Activated naive CD4-positive, alpha-beta T cell treated with anti-CD3 and anti-CD28 coated beads, Interleukin-2, amount 50 U/mL, for 24 hours (primary cell): ENCODE measurements at regions not wholly inside any gene's neighbourhood (a gene's known extent, or its start where the extent isn't known, plus 50 kb on each side); places are given as distances from the start of the nearest gene placed in this dataset.
"Not testable (repeated sequence)": the region's sequence is repeated elsewhere in the genome, so short reads cannot be mapped to it uniquely, and the experiment has no call there.

Source experiments
- H3K27ac Mint-ChIP-seq: one replicate; pipeline ENCODE4 v1.8.0; 2021; ENCODE audit warnings: mild to moderate bottlenecking, mixed read lengths
- H3K27me3 Mint-ChIP-seq: one replicate; pipeline ENCODE4 v1.8.0; 2021; ENCODE audit warnings: mixed read lengths
- H3K36me3 Mint-ChIP-seq: one replicate; pipeline ENCODE4 v1.8.0; 2021; ENCODE audit warnings: mixed read lengths
- H3K4me1 Mint-ChIP-seq: one replicate; pipeline ENCODE4 v1.8.0; 2021; ENCODE audit warnings: mixed read lengths
- H3K4me3 Mint-ChIP-seq: one replicate; pipeline ENCODE4 v1.8.0; 2021; ENCODE audit warnings: mild to moderate bottlenecking, mixed read lengths
- H3K9me3 Mint-ChIP-seq: one replicate; pipeline ENCODE4 v1.8.0; 2021; ENCODE audit warnings: mixed read lengths

GRCh38 chr16:64265756-64266155 lies 856.1 kb downstream of the CDH11 start:
- Mint-ChIP-seq H3K27me3 (no peaks in the 10 kb centered on the region), H3K9me3 (peaks cover 21% of the 10 kb centered on the region), H3K4me3 (no peak overlapping the region), H3K4me1 (no peaks in the 10 kb centered on the region), H3K27ac (no peak overlapping the region), H3K36me3 (peaks cover 1% of the 10 kb centered on the region)

- H3K27ac Mint-ChIP-seq, H3K36me3 Mint-ChIP-seq, H3K4me1 Mint-ChIP-seq, H3K4me3 Mint-ChIP-seq, H3K27me3 Mint-ChIP-seq: not testable (repeated sequence)
- H3K9me3 Mint-ChIP-seq: peaks cover 12% of the 10 kb centered on the region
These were observed 861.0 kb downstream of the CDH11 start for GRCh38 chr16:64260631-64261401.

- H3K27me3 Mint-ChIP-seq: no peaks in the 10 kb centered on the region
- H3K4me3 Mint-ChIP-seq: no peak overlapping the region
- H3K9me3 Mint-ChIP-seq: peaks cover 5% of the 10 kb centered on the region
- no peaks in the 10 kb centered on the region for H3K4me1 Mint-ChIP-seq
- H3K27ac Mint-ChIP-seq: no peak overlapping the region
- H3K36me3 Mint-ChIP-seq: no peaks in the 10 kb centered on the region
These were observed 867.2 kb downstream of the CDH11 start for GRCh38 chr16:64254443-64255367.

GRCh38 chr16:64253525-64253924 lies 868.3 kb downstream of the CDH11 start:
- H3K27me3 Mint-ChIP-seq: no peaks in the 10 kb centered on the region
- H3K9me3 Mint-ChIP-seq: peaks cover 5% of the 10 kb centered on the region
- no peaks in the 10 kb centered on the region for H3K36me3 Mint-ChIP-seq
- H3K4me1 Mint-ChIP-seq: no peaks in the 10 kb centered on the region
- H3K4me3 Mint-ChIP-seq: no peak overlapping the region
- no peak overlapping the region for H3K27ac Mint-ChIP-seq

DNA sequence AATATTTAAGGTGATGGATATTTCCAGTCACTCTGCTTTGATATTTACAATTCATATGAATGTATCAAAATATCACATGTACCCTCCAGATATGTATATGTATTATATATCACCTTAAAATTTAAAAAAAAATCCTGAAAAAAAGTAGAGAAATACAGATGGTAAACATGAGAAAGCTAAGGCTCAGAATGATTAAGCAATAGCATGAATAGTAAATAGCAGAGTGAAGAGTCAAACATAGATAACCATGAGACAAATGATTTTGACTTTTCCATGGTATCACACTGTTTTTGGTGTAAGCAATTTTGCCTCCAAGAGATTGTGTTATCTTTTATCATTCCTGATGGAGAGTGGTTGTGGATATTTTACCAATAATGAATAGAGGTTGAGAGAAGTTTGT lies 868.8 kb downstream of the CDH11 start:
- Mint-ChIP-seq H3K4me1 (no peaks in the 10 kb centered on the region), H3K4me3 (no peak overlapping the region), H3K36me3 (no peaks in the 10 kb centered on the region), H3K27ac (no peak overlapping the region), H3K9me3 (peaks cover 5% of the 10 kb centered on the region), H3K27me3 (no peaks in the 10 kb centered on the region)

- Mint-ChIP-seq H3K36me3 (no peaks in the 10 kb centered on the region), H3K4me1 (no peaks in the 10 kb centered on the region), H3K27me3 (no peaks in the 10 kb centered on the region), H3K27ac (no peak overlapping the region), H3K9me3 (peaks cover 2% of the 10 kb centered on the region), H3K4me3 (no peak overlapping the region)
These were observed 870.1 kb downstream of the CDH11 start for GRCh38 chr16:64251742-64252141.

DNA sequence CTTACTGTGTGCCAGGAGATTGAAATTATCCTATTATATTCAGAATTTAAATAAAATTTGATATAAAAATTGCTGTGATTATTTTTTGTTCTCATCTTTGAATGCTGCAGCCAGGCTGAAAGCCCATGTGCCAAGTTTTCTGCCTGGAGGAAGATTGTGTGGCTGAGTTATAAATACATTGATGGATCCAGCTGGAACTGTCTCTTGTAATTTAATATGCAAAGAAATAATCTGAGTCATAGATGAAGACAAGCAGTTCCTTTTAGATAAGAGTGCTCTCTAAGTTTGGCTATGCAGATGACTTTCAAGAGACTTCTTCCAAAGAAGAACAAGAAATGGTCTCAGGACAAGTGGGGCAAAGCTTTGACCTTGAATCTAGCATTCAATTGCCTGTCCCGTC lies 871.0 kb downstream of the CDH11 start:
- Mint-ChIP-seq H3K9me3 (peaks cover 6% of the 10 kb centered on the region), H3K4me3 (no peak overlapping the region), H3K27ac (no peak overlapping the region), H3K36me3 (no peaks in the 10 kb centered on the region), H3K27me3 (no peaks in the 10 kb centered on the region), H3K4me1 (no peaks in the 10 kb centered on the region)

GRCh38 chr16:64242492-64242891 lies 879.4 kb downstream of the CDH11 start:
- H3K4me1 Mint-ChIP-seq: no peaks in the 10 kb centered on the region
- no peaks in the 10 kb centered on the region for H3K27me3 Mint-ChIP-seq
- peaks cover 12% of the 10 kb centered on the region for H3K9me3 Mint-ChIP-seq
- no peak overlapping the region for H3K27ac Mint-ChIP-seq
- H3K36me3 Mint-ChIP-seq: no peaks in the 10 kb centered on the region
- H3K4me3 Mint-ChIP-seq: no peak overlapping the region

GRCh38 chr16:64240586-64240985 lies 881.3 kb downstream of the CDH11 start:
- H3K27me3 Mint-ChIP-seq: no peaks in the 10 kb centered on the region
- no peaks in the 10 kb centered on the region for H3K36me3 Mint-ChIP-seq
- no peak overlapping the region for H3K4me3 Mint-ChIP-seq
- no peaks in the 10 kb centered on the region for H3K4me1 Mint-ChIP-seq
- H3K9me3 Mint-ChIP-seq: peaks cover 4% of the 10 kb centered on the region
- H3K27ac Mint-ChIP-seq: no peak overlapping the region

DNA sequence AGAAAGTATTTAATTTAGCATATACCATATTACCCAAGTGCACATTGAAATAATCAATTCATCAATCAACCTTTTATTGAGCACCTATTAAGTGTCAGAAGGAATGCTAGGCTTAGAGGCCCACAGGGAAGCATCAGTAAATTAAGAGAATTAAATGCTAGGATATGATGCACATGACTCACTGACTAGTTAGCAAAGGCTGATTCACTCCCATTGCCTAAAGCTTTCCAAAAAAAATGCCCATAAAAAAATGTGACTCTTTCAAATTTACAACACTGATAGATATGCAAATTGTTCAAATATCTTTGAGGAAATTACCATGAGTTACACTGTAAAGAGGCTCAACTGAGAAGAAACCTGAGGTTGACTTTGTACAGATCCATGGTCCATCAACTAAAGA lies 883.3 kb downstream of the CDH11 start:
- Mint-ChIP-seq H3K4me3 (no peak overlapping the region), H3K9me3 (no peaks in the 10 kb centered on the region)

DNA sequence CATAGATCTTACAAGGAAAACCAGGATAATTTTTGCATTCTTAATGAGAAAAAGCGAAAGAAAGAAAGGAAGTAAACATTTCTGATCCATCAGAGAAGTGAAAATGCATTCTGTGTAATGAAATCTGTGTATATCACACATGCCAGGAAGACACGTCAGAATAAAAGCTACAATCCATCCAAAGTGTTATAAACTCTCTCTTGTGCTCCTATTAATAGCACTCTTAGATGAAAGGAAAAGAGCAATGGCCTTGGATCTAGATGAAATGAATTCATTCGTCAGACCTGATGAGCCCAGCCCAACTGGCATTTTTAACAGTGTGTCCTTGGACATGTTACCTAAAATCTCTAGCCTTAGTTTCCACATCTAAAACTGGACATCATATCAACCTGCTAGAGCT lies 885.5 kb downstream of the CDH11 start:
- Mint-ChIP-seq H3K27me3 (no peaks in the 10 kb centered on the region), H3K36me3 (no peaks in the 10 kb centered on the region), H3K27ac (no peak overlapping the region), H3K4me3 (no peak overlapping the region), H3K4me1 (no peaks in the 10 kb centered on the region), H3K9me3 (no peaks in the 10 kb centered on the region)

More for the DNA sequence above, 883.3 kb downstream of the CDH11 start:
- Mint-ChIP-seq H3K4me1 (no peaks in the 10 kb centered on the region), H3K27me3 (no peaks in the 10 kb centered on the region), H3K27ac (no peak overlapping the region), H3K36me3 (no peaks in the 10 kb centered on the region)

GRCh38 chr16:64234200-64234599 lies 887.7 kb downstream of the CDH11 start:
- H3K4me1 Mint-ChIP-seq: no peaks in the 10 kb centered on the region
- H3K4me3 Mint-ChIP-seq: no peak overlapping the region
- H3K9me3 Mint-ChIP-seq: peaks cover 3% of the 10 kb centered on the region
- H3K36me3 Mint-ChIP-seq: no peaks in the 10 kb centered on the region
- H3K27ac Mint-ChIP-seq: no peak overlapping the region
- H3K27me3 Mint-ChIP-seq: no peaks in the 10 kb centered on the region

GRCh38 chr16:64225696-64226095 lies 896.2 kb downstream of the CDH11 start:
- Mint-ChIP-seq H3K9me3 (peaks cover 21% of the 10 kb centered on the region), H3K27me3 (no peaks in the 10 kb centered on the region), H3K27ac (no peak overlapping the region), H3K36me3 (no peaks in the 10 kb centered on the region), H3K4me1 (no peaks in the 10 kb centered on the region), H3K4me3 (no peak overlapping the region)

GRCh38 chr16:64225036-64225435 lies 896.8 kb downstream of the CDH11 start:
- H3K36me3 Mint-ChIP-seq: no peaks in the 10 kb centered on the region
- no peaks in the 10 kb centered on the region for H3K4me1 Mint-ChIP-seq
- H3K27ac Mint-ChIP-seq: no peak overlapping the region
- H3K27me3 Mint-ChIP-seq: no peaks in the 10 kb centered on the region
- no peak overlapping the region for H3K4me3 Mint-ChIP-seq
- peaks cover 21% of the 10 kb centered on the region for H3K9me3 Mint-ChIP-seq

DNA sequence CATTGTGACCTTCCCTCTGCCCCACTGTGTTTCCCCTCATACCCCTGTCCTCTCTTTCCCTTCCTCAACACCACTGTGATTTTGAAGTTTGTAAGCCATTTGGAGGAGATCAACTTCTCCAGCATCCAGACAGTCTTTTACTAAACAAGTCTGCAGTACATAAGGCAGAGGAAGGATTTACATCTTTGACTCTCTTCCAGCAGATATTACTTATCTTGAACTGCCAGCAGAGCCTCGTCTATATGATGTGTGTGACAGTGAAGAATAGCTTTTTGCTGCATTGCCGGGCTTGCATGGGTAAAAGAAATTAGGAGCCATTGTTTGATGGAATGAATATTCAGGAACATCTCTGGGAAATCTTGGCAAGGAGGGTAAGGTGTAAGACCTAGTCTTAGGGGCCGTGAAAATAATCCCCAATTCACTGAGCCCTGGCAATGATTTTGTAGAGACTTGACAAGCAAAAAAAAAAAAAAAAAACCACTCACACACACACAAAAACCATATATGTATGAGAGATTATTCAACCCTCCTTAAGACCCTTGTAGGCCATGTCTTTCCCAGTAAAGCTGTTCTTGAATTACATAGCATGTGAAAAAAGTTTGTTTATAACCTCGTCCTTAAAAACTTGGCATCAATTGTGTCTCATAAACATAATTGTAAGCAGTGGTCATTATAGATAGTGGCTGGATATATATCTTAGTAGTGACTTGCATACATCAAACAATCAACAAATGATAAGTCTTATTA lies 903.9 kb downstream of the CDH11 start:
- no peak overlapping the region for H3K4me3 Mint-ChIP-seq
- H3K9me3 Mint-ChIP-seq: peaks cover under 1% of the 10 kb centered on the region
- H3K4me1 Mint-ChIP-seq: no peaks in the 10 kb centered on the region
- no peaks in the 10 kb centered on the region for H3K36me3 Mint-ChIP-seq
- no peak overlapping the region for H3K27ac Mint-ChIP-seq
- no peaks in the 10 kb centered on the region for H3K27me3 Mint-ChIP-seq

- no peaks in the 10 kb centered on the region for H3K4me1 Mint-ChIP-seq
- H3K27ac Mint-ChIP-seq: no peak overlapping the region
- no peak overlapping the region for H3K4me3 Mint-ChIP-seq
- no peaks in the 10 kb centered on the region for H3K36me3 Mint-ChIP-seq
- H3K9me3 Mint-ChIP-seq: peaks cover 10% of the 10 kb centered on the region
- H3K27me3 Mint-ChIP-seq: no peaks in the 10 kb centered on the region
These were observed 906.1 kb downstream of the CDH11 start for GRCh38 chr16:64215730-64216129.
